ENCODE measurements at regions not wholly inside any gene's neighbourhood (a gene's known extent, or its start where the extent isn't known, plus 50 kb on each side); places are given as distances from the start of the nearest gene placed in this dataset.
"Not testable (repeated sequence)": the region's sequence is repeated elsewhere in the genome, so short reads cannot be mapped to it uniquely, and the experiment has no call there.

DNA sequence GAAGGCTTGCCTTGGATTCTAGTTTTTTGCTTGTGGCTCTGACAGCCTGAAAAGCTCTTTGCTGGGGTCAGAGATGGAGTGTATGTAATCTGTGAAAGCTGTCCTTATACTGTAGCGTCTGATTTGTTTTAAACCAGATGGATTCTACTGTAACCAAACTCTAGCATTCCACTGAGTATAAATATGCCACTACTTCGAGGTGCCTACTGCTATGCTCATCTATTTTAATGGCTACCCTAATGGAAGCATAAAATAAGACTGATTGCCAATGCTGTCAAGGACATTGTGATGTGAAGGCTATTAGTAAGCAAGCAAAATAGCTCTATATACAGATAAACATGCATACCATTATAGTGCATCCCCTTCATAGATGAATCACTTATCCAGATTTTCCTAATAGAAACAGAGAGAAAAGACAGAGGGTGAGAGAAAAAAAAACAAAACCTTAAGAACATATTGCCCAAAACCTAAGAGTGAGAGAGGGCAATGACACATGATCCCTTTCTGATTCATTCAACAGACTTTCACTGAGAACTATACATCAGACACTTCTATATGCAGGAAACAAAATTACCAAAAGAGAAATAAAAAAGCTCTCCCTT lies 1025.8 kb upstream of the LCORL start:
- H3K9ac ChIP-seq (ENCODE audit: low read length), result no peak overlapping the region
- no peak overlapping the region for H3K27ac ChIP-seq (ENCODE audit: low read length)
- no peaks in the 10 kb centered on the region for H3K36me3 ChIP-seq (ENCODE audit: control insufficient read depth, low read depth, low read length)
- H3K9me3 ChIP-seq (ENCODE audit: control insufficient read depth, low read depth, low read length), result no peaks in the 10 kb centered on the region
- no peak overlapping the region for H3K4me3 ChIP-seq (ENCODE audit: low read length)
- H3K27me3 ChIP-seq (ENCODE audit: control insufficient read depth, insufficient read depth, low read length), result no peaks in the 10 kb centered on the region
- H3K4me1 ChIP-seq (ENCODE audit: control insufficient read depth, low read depth, low read length), result peaks cover 3% of the 10 kb centered on the region

DNA sequence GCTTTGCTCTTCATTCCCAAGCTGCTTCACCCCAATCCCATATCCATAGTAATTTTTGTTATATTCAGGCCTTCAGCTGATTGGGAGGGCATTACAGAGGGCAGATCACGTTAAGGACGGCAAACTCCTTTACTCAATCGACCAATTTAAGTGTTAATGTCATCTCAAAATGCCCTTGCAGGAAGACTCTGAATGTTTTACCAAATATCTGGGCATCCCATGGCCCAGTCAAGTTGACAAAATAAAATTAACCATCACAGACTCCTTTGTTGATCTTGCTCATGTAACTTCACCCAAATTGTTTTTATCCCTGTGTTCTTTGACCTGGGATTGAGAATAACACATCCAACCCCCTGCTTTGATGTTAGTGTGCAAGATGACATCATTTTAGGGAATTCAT lies 1018.3 kb upstream of the LCORL start:
- H3K9ac ChIP-seq (ENCODE audit: low read length), result no peak overlapping the region
- no peak overlapping the region for H3K4me3 ChIP-seq (ENCODE audit: low read length)
- no peak overlapping the region for H3K27ac ChIP-seq (ENCODE audit: low read length)
- H3K27me3 ChIP-seq (ENCODE audit: control insufficient read depth, insufficient read depth, low read length), result no peaks in the 10 kb centered on the region
- H3K9me3 ChIP-seq (ENCODE audit: control insufficient read depth, low read depth, low read length), result no peaks in the 10 kb centered on the region
- H3K36me3 ChIP-seq (ENCODE audit: control insufficient read depth, low read depth, low read length), result no peaks in the 10 kb centered on the region
- peaks cover 5% of the 10 kb centered on the region for H3K4me1 ChIP-seq (ENCODE audit: control insufficient read depth, low read depth, low read length)

DNA sequence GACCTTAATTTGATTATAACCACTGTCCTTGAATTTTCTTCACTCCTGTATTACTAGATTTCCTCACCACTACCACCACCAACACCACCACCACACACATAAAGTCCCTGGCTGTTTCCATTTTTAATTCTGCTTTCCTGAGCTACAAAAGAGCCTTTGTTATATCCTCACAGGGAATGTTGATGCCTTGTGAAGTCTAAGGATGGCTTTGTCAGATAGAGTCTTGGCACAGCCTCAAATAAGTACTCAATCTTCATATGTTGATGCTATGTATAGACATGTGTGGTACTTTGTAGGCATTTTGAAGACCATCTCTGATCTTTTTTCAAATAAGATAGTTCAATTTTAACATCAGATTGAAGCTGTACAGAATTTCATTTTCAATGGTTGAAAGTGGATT lies 1016.7 kb upstream of the LCORL start:
- Histone ChIP-seq H3K9ac (ENCODE audit: low read length) (no peak overlapping the region), H3K27me3 (ENCODE audit: control insufficient read depth, insufficient read depth, low read length) (no peaks in the 10 kb centered on the region), H3K27ac (ENCODE audit: low read length) (no peak overlapping the region), H3K4me3 (ENCODE audit: low read length) (no peak overlapping the region), H3K36me3 (ENCODE audit: control insufficient read depth, low read depth, low read length) (no peaks in the 10 kb centered on the region), H3K4me1 (ENCODE audit: control insufficient read depth, low read depth, low read length) (peaks cover 5% of the 10 kb centered on the region), H3K9me3 (ENCODE audit: control insufficient read depth, low read depth, low read length) (no peaks in the 10 kb centered on the region)

DNA sequence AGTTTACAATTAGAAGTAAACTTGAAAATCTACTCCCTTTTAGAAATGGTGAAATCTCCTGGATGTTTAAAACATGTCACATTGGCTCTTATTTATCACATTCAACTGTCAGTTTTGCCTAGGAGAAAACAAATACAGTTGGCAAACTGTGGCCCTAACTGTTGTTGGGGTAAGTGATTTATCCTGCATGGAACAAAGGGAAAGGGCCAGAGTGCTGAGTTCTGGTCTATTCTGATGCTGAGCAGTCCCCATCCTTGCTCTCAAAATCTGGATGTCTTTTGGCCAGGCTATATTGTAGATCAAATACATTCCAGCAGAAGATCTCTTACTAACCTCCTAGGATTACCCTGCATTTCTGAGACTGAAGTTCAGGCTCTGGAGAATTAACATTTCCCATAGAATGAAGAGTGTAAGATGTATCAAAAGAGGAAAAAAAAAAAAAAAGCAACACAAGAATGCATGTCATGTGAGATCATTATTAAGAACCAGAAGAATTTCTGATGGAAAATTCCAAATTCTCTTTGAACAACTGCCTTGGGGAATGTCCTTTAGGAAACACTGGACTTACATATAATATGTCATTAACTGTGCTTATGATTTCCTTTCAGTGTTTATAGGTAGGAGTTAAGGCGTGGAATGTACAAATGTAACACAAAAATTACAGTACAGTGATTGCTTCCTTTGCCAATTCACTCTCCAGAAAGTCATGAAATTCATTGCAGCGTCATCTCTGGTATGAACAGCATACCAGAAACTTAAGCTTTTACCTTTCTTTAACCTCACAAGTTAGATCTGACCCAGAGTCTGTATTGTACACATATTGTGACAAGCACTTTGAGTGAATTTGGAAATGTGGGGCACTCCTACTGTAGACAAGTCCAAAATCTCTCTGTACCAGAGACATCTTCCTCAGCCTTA lies 1012.5 kb upstream of the LCORL start:
- peaks cover 5% of the 10 kb centered on the region for H3K4me1 ChIP-seq (ENCODE audit: control insufficient read depth, low read depth, low read length)
- no peaks in the 10 kb centered on the region for H3K27me3 ChIP-seq (ENCODE audit: control insufficient read depth, insufficient read depth, low read length)
- H3K36me3 ChIP-seq (ENCODE audit: control insufficient read depth, low read depth, low read length), result no peaks in the 10 kb centered on the region
- no peak overlapping the region for H3K27ac ChIP-seq (ENCODE audit: low read length)
- H3K4me3 ChIP-seq (ENCODE audit: low read length), result no peak overlapping the region
- no peaks in the 10 kb centered on the region for H3K9me3 ChIP-seq (ENCODE audit: control insufficient read depth, low read depth, low read length)
- no peak overlapping the region for H3K9ac ChIP-seq (ENCODE audit: low read length)

DNA sequence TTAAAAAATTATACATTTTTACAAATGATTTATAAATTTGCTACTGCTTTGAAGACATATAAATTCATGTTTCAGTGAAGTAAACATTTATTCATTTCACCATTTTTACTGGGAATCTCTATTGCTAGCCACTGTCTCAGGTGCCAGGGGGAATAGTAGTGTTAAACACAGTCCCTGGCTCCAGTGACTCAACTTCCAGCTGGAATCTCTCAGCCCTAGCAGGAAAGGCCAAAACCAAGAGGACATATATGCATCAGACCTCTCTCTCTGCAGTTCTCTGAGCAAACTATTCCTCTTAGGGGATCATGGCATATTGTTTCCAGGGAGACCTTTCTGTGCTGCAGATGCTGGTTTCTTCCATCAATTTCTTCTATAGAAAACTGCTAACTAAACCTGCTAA lies 1009.0 kb upstream of the LCORL start:
- H3K27ac ChIP-seq (ENCODE audit: low read length), result no peak overlapping the region
- H3K9me3 ChIP-seq (ENCODE audit: control insufficient read depth, low read depth, low read length), result no peaks in the 10 kb centered on the region
- no peaks in the 10 kb centered on the region for H3K36me3 ChIP-seq (ENCODE audit: control insufficient read depth, low read depth, low read length)
- no peaks in the 10 kb centered on the region for H3K27me3 ChIP-seq (ENCODE audit: control insufficient read depth, insufficient read depth, low read length)
- H3K4me3 ChIP-seq (ENCODE audit: low read length), result no peak overlapping the region
- H3K9ac ChIP-seq (ENCODE audit: low read length), result no peak overlapping the region
- no peaks in the 10 kb centered on the region for H3K4me1 ChIP-seq (ENCODE audit: control insufficient read depth, low read depth, low read length)

DNA sequence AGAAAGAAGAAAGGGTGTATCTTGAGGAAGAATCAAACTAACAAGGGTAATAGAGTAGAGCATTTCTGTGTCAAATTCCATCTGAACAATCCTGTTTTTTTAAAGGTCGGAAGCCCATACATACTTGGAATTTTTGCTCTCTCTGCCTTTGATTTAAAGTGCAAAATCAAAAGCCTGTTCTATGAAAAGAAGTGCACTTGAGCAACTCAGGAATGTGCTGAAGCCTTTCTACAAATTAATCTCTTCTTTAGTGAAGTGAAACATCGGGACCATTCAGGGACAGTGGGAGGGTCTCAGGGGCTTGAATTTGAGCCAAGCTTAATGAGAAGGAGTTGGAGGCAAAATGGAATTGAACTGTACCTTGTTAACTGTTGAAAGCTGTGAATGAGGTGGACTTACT lies 1008.5 kb upstream of the LCORL start:
- no peak overlapping the region for H3K4me3 ChIP-seq (ENCODE audit: low read length)
- no peak overlapping the region for H3K9ac ChIP-seq (ENCODE audit: low read length)
- H3K36me3 ChIP-seq (ENCODE audit: control insufficient read depth, low read depth, low read length), result no peaks in the 10 kb centered on the region
- no peak overlapping the region for H3K27ac ChIP-seq (ENCODE audit: low read length)
- no peaks in the 10 kb centered on the region for H3K27me3 ChIP-seq (ENCODE audit: control insufficient read depth, insufficient read depth, low read length)
- H3K4me1 ChIP-seq (ENCODE audit: control insufficient read depth, low read depth, low read length), result no peaks in the 10 kb centered on the region
- H3K9me3 ChIP-seq (ENCODE audit: control insufficient read depth, low read depth, low read length), result no peaks in the 10 kb centered on the region

DNA sequence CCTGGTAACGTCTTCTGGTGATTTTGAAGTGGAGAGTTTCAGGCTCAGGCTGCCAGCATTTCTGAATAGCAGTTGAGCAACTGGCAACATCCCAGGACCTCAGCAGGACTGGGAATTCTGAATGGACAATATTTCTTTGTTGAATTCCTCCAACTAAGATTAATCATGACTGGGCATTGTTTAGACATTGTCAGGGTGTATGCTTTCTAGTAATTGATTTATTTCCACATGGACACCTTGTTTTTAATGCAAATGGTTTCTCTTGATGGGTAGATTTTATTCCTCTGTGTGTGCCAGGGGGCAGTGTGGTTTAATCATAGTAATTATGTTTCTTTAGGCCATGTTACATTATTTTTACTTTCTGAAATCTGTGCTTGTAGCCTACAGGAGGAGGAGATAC lies 1004.7 kb upstream of the LCORL start:
- H3K36me3 ChIP-seq (ENCODE audit: control insufficient read depth, low read depth, low read length), result no peaks in the 10 kb centered on the region
- no peak overlapping the region for H3K9ac ChIP-seq (ENCODE audit: low read length)
- no peak overlapping the region for H3K4me3 ChIP-seq (ENCODE audit: low read length)
- no peak overlapping the region for H3K27ac ChIP-seq (ENCODE audit: low read length)
- no peaks in the 10 kb centered on the region for H3K4me1 ChIP-seq (ENCODE audit: control insufficient read depth, low read depth, low read length)
- no peaks in the 10 kb centered on the region for H3K27me3 ChIP-seq (ENCODE audit: control insufficient read depth, insufficient read depth, low read length)
- H3K9me3 ChIP-seq (ENCODE audit: control insufficient read depth, low read depth, low read length), result no peaks in the 10 kb centered on the region

DNA sequence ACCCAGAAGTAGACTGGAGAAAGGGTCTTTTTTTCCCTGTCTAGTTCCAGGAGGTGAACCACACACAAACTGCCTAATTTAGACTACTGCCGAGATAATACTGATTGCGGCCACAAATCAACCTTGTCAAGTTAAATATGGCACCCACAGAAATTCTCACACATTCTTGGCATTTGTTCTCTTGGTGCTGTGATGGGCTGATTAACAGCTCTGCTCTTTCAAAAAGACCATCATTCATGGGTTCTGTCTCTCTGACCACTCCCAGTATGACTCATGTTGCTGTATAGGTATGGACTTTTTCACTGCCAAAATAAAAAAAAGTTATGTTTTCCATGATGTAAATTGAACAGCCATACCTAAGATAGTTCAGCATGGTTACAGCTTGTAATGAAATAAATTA lies 1003.5 kb upstream of the LCORL start:
- no peak overlapping the region for H3K27ac ChIP-seq (ENCODE audit: low read length)
- H3K27me3 ChIP-seq (ENCODE audit: control insufficient read depth, insufficient read depth, low read length), result no peaks in the 10 kb centered on the region
- H3K9me3 ChIP-seq (ENCODE audit: control insufficient read depth, low read depth, low read length), result no peaks in the 10 kb centered on the region
- no peaks in the 10 kb centered on the region for H3K4me1 ChIP-seq (ENCODE audit: control insufficient read depth, low read depth, low read length)
- H3K9ac ChIP-seq (ENCODE audit: low read length), result no peak overlapping the region
- no peak overlapping the region for H3K4me3 ChIP-seq (ENCODE audit: low read length)
- no peaks in the 10 kb centered on the region for H3K36me3 ChIP-seq (ENCODE audit: control insufficient read depth, low read depth, low read length)

DNA sequence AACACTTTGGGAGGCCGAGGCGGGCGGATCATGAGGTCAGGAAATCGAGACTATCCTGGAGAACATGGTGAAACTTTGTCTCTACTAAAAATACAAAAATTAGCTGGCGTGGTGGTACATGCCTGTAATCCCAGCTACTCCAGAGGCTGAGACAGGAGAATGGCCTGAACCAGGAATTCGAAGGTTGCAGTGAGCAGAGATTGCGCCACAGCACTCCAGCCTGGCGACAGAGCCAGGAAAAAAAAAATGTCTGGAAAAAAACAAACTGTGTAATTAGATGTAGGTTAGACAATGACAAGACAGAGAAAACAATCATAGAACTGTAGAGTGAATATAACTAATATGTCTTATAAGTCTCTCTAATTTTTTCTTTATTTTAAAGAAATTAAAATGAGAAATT lies 1002.5 kb upstream of the LCORL start:
- no peaks in the 10 kb centered on the region for H3K4me1 ChIP-seq (ENCODE audit: control insufficient read depth, low read depth, low read length)
- H3K9me3 ChIP-seq (ENCODE audit: control insufficient read depth, low read depth, low read length), result no peaks in the 10 kb centered on the region
- H3K27ac ChIP-seq (ENCODE audit: low read length), result no peak overlapping the region
- H3K36me3 ChIP-seq (ENCODE audit: control insufficient read depth, low read depth, low read length), result no peaks in the 10 kb centered on the region
- H3K27me3 ChIP-seq (ENCODE audit: control insufficient read depth, insufficient read depth, low read length), result no peaks in the 10 kb centered on the region
- H3K9ac ChIP-seq (ENCODE audit: low read length), result no peak overlapping the region
- H3K4me3 ChIP-seq (ENCODE audit: low read length), result no peak overlapping the region

DNA sequence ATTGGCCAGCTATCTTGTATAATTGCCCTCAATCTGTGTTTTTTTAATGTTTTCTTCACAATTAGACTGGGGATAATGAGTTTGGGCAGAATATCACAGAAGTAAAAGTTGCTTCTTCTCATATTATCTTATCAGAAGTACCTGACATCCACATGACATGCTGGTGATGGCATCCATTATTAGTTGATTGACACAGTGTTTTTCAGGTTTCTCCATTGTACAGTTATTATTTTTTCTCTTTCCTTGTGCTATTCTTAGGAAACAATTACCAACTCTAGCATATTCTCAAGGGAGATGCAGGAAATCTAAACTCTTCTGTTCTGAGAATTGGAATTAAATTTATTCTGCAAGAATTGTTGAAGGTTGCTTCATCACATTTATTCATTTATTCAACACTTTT lies 1000.1 kb upstream of the LCORL start:
- no peak overlapping the region for H3K9ac ChIP-seq (ENCODE audit: low read length)
- H3K9me3 ChIP-seq (ENCODE audit: control insufficient read depth, low read depth, low read length), result no peaks in the 10 kb centered on the region
- no peak overlapping the region for H3K27ac ChIP-seq (ENCODE audit: low read length)
- H3K27me3 ChIP-seq (ENCODE audit: control insufficient read depth, insufficient read depth, low read length), result no peaks in the 10 kb centered on the region
- no peaks in the 10 kb centered on the region for H3K4me1 ChIP-seq (ENCODE audit: control insufficient read depth, low read depth, low read length)
- no peak overlapping the region for H3K4me3 ChIP-seq (ENCODE audit: low read length)
- no peaks in the 10 kb centered on the region for H3K36me3 ChIP-seq (ENCODE audit: control insufficient read depth, low read depth, low read length)

DNA sequence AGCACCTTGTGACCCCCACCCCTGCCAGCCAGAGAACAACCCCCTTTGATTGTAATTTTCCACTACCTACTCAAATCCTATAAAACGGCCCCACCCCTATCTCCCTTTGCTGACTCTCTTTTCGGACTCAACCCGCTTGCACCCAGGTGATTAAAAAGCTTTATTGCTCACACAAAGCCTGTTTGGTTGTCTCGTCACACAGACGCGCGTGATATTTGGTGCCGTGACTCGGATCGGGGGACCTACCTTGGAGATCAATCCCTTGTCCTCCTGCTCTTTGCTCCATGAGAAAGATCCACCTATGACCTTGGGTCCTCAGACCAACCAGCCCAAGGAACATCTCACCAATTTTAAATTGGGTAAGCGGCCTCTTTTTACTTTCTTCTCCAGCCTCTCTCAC lies 995.0 kb upstream of the LCORL start:
- H3K9me3 ChIP-seq (ENCODE audit: control insufficient read depth, low read depth, low read length); H3K4me3 ChIP-seq (ENCODE audit: low read length); H3K27ac ChIP-seq (ENCODE audit: low read length); H3K9ac ChIP-seq (ENCODE audit: low read length); H3K36me3 ChIP-seq (ENCODE audit: control insufficient read depth, low read depth, low read length); H3K27me3 ChIP-seq (ENCODE audit: control insufficient read depth, insufficient read depth, low read length); H3K4me1 ChIP-seq (ENCODE audit: control insufficient read depth, low read depth, low read length): not testable (repeated sequence)

DNA sequence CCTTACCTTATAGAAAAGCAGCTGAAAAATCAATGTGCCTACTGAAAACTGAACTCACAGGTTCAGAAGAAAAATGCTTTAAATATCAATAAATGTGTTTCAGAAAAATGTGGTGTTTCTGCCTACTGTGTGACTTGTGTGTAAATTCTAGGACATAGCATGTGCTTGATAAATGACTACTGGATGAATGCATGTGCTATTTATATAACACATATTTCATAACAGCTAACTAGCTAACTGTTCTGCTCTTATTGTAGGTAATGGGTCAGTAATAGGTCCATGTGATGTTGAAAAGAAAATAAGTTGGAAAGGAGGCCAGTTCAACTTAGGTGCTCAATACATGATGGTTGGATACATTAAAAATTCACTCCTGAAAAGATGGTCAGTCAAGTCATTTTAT lies 993.0 kb upstream of the LCORL start:
- H3K4me3 ChIP-seq (ENCODE audit: low read length), result no peak overlapping the region
- H3K27me3 ChIP-seq (ENCODE audit: control insufficient read depth, insufficient read depth, low read length), result no peaks in the 10 kb centered on the region
- peaks cover 12% of the 10 kb centered on the region for H3K4me1 ChIP-seq (ENCODE audit: control insufficient read depth, low read depth, low read length)
- no peaks in the 10 kb centered on the region for H3K36me3 ChIP-seq (ENCODE audit: control insufficient read depth, low read depth, low read length)
- no peak overlapping the region for H3K9ac ChIP-seq (ENCODE audit: low read length)
- no peaks in the 10 kb centered on the region for H3K9me3 ChIP-seq (ENCODE audit: control insufficient read depth, low read depth, low read length)
- H3K27ac ChIP-seq (ENCODE audit: low read length), result no peak overlapping the region

All from iPS-18a (cell line).